Stimulated activated CD4-positive, alpha-beta T cell treated with anti-CD3 and anti-CD28 coated beads, Interleukin-4, amount 100 ng/mL, for 24 hours (primary cell): ENCODE measurements at regions not wholly inside any gene's neighbourhood (a gene's known extent, or its start where the extent isn't known, plus 50 kb on each side); places are given as distances from the start of the nearest gene placed in this dataset.

Source experiments
- DNase-seq: peaks from one replicate; pipeline ENCODE4 v3.0.0-alpha.2; 2020

DNA sequence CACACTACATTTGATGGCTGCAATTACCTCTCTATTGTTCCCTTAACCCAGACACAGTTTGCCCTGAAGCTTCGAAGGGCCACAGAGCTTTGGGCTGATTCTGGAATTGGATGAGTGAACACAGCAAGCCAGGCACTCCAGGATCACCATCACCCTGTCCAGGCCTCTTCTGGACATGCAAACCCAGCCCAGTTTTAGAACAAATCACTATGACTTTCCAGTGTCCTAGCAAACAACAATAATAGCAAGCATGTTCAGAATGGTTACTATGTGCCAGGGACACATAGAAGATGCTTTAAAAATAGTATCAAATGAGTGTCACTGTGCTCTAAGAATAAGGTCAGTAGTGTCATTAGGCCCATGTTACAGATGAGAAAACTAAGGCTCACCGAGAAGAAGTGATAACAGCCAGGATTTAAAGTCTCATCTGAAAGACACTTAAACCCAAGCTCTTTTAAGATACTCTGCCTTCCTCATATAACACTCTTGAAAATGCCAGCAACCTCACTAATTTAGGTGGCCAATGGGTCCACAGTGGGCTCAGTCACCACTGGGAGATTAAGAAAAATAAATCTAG is 191.7 kb upstream of the STK17B start:
- DNase-seq, result no peak

DNA sequence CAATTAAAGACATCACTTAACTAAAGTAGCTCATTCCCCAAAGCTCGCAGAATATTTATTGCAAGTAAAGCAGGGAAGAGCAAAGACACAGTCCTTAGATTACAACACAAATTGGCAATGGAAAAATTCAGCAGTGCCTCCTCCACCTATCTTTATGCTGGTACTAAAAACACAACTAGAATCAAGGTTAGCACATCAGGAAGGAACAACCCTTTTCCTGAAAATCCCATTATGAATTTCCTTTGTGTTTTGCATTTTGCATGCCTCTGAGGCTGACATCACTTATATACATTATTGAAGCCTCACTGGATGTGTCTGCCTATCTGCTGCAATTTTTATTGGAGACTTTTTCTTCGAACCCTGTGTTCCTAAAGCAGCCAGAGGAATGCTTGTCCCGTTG is 193.8 kb upstream of the STK17B start:
- no peak for DNase-seq

DNA sequence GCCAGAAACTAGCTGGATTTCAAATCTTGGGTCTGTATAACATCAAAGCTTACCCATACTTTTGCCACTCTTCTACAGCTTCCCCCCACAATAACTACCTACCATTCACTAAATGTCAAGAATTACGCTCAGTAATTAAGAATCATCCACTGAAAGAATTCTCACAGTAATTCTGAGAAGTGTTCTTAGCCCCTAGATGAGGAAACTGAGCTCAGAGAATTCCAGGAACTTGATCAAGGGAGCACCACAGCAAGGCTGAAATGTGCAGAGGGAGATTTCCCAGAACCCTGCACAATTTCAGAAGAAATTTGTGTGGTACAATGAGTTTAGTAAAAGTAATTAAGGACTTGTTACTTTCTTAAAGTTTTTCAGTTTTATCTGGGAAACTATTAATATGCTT is 194.5 kb upstream of the STK17B start:
- no peak for DNase-seq

DNA sequence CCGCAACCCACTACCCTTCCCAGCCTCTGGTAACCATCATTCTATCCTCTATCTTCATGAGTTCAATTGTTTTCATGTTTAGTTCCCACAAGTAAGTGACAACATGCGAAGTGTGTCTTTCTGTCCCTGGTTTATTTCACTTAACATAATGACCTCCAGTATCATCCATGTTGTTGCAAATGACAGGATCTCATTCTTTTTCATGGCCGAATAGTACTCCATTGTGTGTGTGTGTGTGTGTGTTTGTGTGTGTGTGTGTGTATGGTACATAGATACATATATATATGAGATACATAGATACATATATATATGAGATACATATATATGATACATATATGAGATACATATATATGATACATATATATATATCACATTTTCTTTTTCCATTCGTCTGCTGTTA is 196.3 kb upstream of the STK17B start:
- DNase-seq, result no peak

DNA sequence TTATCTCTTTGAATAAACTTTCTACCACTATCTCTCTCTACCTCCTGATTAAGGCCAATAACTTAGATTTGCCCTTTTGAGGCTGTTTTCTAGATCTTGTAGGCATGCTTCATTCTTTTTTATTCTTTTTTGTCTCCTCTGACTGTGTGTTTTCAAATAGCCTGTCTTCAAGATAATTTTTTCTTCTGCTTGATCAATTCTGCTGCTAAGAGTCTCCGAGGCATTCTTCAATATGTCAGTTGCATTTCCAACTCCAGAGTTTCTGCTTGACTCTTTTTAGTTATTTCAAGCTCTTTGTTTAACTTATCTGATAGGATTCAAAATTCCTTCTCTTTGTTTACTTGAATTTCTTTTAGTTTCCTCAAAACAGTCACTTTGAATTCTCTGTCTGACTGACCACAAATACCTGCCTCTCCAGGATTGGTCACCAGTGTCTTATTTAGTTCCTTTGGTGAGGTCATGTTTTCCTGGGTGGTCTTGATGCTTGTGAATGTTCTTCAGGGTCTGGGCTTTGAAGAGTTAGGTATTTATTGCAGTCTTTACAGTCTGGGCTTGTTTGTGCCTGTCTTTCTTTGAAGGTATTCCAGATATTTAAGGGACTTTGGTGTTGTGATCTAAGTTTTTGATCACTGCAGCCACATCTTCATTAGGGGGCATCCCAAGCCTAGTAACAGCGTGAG is 197.3 kb upstream of the STK17B start:
- DNase-seq, result no peak

DNA sequence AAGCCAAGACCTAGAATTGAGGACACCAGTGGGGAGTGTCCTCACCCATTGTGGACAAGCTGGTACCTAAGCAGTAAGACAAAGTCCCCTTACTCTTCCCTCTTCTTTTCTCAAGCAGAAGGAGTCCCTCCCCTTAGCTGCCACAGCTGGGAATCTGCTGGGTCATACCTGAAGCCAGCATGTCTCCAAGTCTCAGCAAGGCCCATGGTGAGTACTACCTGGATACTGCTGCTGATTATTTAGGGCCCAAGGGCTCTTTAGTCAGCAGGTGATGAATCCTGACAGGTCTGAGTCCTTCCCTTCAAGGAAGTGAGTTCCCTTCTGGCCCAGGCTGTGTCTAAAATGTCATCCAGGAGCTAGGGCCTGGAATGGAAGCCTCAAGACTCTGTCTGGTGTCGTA is 198.6 kb upstream of the STK17B start:
- no peak for DNase-seq

DNA sequence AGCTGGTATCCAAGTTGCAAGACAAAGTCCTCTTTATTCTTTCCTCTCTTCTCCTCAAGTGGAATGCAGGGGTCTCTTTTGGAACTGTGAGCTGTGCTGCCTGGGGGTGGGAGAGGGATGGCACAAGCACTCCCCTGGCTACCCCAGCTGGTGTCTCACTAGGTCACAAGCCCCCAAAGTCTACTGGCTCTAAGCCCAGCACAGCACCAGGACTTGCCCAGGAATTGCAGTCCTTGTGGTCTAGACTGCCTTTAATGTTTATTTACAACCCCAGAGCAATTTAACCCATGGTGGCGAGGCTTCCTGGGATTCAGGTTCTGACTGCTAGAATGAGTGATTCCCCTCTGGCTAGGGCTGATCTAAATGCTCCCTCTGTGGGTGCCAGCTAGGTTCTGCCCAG is 199.0 kb upstream of the STK17B start:
- DNase-seq, result no peak

DNA sequence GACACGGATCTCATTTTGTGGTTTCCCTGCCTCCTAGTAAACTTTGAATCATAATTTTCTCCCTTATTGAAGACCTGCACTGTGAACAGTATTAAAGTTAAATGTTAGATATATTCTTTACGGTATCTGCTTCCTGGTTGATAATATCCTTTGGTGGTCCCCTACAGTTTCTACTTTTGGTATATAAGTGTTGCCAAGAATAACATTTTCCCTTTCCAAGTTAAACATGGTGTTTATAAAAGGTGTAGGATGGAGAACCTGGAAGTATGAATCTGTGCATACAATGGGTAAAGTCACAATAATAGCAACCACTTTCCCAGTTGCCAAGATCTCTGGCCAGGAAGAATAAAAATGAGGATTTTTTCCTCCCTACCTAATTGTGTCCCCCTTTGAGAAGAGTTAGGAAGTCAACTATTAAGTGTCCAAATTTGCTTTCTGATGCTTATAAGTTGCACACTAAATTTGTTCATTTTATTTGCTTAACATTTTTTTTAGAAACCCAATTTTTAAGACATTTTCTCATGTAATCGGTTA is 201.0 kb upstream of the STK17B start:
- DNase-seq, result no peak

DNA sequence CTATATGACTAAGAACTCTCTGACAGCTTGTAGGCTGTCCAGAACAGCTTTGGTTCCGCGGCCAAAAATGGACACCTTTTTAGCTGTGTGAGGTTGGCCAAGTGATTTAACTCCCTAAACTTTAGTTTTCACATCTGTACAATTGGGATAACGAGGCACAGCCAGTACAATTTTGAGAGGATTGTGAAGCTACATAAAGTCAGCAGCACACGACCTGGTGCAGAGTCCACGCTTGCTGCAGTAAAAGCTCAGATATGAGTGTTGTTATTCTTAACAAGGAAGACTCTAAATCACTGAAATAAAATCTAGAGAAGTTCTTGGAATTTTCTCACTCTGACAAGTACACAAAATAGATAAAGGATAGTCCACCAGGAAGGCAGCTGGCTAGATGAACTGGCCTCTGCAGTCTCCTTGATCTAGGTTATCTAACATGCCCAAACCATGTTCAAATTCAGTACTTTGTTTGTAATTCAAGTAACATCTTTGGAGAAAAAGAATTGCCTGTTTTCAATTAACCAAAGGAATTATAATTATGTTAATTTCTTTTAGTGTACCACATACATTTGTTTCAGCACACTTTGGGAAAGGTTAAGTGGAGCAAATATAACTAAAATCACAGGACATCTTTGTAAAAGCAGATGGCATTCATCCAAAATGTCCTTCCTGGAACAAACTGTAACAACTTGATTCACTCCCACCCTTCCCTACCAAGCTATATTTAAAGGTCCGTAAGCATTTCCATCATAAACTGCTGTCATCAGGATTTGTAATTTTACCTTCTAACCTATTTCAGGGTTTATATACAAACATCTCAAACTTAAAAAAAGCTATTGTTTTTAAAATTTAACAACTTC is 201.7 kb upstream of the STK17B start:
- DNase-seq, result no peak

DNA sequence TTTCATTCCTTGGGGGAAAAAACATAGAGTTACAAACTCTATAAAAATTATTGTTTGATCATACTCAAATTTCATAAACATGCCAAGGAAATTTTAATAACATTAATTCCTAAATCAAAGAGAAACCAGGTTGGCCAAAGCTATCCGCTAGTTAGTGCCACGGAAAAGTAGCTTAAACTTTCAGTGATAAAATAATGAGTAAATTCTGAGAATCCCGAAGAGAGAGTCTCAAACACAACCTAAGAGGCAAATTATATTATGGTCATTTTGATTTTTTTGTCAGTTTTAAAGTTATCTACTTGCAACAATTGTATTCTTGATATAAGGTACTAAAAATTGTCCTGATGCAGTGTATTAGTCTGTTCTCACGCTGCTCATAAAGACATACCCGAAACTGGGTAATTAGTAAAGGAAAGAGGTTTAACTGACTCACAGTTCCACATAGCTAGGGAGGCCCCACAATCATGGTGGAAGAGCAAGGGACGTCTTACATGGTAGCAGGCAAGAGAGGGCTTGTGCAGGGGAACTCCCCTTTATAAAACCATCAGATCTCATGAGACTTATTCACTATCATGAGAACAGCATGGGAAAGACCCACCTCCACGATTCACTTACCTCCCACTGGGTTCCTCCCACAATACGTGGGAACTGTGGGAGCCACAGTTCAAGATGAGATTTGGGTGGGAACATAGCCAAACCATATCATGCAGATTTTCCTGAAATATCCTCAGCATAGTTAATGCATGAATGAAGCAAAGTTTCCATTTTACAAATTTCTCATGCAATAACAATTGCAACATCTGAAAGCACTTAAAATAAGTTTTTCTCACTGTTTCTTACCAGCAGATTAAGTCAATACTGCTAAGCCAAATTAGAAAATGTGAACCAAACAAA is 205.9 kb upstream of the STK17B start:
- DNase-seq, result peak; percentile 58

DNA sequence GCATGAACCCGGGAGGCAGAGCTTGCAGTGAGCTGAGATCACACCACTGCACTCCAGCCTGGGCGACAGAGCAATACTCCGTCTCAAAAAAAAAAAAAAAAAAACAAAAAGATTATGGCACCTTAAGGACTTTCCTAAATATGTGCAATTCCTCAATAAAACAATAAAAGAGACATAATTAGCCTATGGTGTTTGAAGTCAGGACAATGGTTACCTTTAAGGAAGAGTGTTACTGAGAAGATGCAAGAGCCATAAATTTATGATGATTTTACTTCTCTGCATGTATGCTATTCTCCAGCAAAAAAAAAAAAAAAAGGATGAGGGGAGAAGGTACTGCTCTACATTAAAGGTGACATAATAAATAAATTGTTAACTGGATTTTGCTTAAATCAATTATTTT is 208.2 kb upstream of the STK17B start:
- no peak for DNase-seq

DNA sequence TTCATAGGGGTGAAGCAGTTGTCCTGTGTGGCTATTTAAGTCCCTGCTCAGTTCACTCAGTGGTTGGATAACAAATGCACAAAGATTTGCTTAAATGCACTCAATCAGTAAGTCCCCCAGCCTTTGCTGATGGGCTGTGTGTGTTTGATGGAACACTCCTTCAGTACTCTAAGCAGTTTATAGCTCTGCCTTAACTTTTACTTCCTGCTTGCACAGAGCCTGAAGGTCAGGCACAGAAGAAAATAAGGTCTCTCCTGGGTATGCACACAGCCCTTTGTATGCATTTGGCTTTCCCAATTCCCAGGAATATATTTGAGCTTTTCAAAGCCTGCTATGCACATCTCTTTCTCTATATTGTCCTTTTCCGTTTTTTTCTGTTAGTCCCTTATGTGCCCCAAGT is 208.7 kb upstream of the STK17B start:
- DNase-seq, result no peak

DNA sequence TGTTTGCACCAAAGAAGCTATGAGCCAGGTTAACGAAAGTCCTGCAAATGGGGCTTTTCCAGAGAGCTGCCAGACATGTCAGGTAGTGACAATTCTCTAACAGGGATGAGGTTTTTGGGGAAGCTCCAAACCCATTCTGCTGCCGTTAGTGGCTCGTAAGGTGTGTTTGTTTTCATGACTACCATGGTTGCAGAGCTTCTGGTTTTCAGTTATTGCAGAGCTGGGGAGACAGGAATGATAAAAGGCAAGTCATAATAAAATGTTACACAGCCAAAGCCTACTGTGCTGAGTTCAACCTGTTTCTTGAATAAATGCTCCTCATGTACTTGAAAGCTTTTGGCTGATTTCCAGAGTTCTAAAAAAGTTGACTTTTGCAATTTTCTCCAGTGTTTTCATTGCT is 209.2 kb upstream of the STK17B start:
- DNase-seq, result no peak

DNA sequence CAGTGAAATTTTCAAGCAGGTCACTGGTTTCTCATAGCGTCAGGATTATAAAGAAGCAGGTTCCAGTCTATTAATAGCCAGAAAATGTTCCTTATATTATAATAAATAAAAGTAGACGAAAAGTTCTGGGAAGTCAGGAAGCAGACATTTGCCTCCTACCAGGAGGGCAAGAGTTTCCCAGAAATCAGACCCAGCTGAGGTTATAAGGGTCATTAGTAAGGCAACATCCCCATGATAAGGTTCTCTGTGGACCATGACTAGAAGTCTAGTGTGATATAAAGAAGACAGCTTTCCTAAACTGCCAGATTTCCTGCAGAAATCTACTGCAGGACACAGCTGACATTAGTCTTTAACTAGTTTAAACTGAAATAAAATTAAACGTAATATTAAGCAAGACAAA is 210.1 kb upstream of the STK17B start:
- DNase-seq, result no peak

DNA sequence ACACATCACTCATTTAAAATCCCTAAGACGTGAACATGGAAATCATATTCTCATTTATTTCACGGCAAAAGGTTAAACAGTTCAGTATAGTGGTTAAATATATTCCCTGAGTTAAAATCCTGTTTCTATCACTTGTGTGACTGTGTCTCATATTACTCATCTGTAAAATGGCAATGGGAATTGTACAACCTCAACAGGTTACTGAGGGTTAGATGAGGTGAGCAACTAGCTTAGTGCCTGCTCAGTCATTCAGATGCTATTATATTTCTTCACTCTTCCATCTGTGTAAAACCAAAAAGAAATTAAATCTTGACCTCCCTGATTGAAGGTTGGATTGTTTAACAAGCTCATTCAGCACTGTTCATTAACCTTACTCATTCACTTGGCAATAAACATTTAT is 212.4 kb upstream of the STK17B start:
- no peak for DNase-seq

DNA sequence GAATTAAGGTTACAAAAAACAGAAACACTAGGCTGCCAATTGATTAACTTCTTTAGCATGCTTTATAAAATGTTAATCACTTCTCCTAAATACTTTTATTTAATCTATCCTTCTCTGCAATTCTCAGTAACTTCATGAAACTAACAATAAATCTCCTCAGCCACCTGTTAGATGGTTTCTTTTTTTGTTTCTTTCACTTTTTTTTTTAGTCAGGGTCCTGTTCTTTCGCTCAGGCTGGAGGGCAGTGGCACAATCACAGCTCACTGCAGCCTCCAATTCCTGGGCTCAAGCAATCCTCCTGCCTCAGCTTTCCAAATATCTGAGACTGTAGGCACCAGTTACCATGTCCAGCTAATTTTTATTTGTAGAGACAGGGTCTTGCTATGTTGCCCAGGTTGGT is 213.4 kb upstream of the STK17B start:
- DNase-seq, result no peak

DNA sequence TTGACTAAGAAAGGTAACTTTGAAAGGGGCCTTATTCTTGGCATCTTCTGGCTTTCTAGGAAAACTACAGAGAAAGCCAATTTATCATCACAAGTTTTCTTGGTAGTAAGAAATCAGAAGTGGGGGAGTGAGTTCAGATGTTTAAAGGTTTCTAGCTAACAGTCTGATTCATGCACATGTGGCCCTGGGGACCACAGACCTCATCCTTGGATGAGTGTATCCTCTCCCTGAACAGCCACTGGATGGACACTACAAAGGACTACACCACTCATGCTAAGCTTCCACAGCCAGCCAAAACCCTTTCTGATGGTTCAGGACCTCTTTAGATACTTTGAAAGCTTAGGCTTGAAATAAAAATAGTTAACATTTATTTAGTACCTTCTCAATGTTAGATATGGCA is 218.3 kb upstream of the STK17B start:
- DNase-seq, result no peak

DNA sequence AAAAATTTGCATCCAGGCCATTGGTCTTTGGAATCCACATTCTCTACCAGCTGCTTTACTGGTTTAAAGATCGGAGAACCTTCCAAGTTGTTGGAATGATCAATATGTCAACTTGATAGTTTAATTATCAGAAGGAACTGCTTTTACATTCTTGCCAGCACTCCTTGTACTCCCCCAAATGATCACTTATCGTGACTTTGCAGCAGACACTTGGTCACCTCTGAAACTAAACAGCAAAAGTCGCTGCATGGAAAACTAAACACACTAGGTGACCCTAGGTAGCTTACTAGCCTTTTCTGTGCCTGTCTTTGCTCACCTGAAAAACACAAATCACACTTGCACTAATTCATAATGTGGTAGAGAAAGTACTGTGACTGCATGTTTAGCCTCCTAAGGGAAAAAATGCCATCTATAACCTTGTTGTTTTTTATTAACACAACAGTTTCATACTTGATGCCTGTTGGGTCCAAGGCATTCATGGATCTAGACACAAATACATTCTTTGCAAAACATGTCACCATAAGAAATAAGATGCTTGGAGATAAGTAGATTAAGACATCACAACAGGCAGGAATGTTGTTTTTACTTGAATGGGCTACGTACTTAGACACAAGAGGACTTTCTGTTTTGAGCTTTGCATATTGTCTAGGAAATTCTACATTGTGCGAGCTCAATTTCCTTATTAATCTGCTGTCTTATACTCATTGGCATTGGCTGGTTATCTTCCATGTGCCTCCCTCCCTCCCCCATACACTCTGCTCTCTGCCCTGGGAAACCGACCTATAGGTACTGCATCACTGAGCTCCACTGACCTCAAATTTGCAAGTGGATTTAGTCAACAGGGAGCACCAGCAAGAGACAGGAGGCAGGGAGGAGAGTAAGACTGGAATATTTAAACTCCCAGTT is 219.1 kb upstream of the STK17B start:
- DNase-seq, result no peak

DNA sequence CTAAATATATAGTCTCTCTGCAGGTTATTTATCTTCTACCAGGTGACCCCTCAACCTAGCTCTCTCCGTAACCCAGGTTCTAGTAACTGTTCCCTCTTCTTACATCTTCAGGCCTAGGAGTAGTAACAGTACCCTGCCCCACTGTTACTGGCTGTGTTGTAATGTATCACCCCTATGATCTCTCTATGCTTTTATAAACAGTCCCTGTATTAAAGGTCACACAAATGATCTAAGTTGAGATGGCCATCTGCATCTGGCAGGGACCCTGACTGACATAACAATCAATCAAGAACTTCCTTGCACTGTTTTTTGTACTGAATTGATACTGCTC is 219.7 kb upstream of the STK17B start:
- no peak for DNase-seq

DNA sequence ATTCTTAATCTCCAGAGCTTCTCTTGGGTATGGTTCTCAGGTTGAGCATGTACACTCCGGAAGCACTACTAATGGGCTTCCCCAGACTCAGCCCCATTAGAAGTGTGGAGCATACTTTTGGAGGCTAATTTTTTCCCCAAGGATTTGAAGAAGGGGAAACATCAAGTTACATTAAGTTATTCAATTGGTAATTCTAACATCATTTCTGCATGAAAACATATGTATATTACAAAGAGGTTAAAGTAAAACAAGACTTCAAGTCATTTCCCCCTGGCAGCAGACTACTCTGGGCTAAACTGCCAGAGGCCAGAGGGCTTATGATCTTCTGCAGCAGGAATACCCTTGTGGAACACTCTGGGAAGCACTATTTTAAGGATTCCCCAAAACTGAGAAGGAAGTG is 227.7 kb upstream of the STK17B start:
- no peak for DNase-seq

DNA sequence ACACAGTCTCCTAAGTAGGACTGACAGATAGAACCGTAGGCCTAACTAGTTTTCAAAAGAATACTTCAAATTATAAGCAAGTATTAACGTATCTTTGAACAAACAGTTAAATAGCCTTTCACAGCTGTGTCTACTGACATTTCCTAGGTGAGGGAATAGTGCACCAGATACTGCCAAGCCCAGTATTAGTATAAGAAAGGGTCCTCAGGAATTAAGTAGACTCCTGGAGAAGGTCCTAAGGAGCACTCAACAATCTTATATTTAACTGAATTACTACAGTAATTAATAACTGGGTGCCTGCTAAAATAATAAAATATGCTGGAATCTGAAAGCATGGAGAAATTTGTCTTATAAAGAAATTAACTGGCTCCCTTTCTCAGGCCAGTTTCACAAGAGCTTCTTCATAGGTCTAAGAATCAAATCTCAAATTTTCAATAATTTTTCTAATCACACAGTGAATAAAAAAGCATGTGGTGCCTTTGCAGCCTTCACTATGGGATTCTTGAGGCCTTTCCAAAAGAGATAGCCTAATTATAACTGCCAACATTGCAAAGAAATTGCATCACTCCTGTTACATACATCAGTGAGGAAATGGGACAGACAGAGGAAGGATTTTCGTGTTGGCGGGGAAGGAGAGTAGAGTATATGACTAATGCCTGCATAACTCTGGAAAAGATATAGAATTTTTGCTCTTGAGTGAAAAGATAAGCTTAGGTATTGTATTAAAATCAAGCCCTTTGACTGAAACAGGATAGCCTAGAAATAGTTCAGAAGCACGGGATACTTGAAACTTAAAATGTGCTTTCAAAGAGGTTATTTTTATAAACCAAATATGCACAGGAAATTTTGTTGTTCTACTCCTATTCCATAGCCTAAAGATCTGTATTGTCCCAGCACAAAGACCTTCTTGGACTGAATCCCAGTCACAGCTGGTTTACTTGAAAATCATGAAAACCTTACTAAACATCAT is 228.6 kb upstream of the STK17B start:
- DNase-seq, result no peak
